GM12878 (cell line): ENCODE measurements at regions not wholly inside any gene's neighbourhood (a gene's known extent, or its start where the extent isn't known, plus 50 kb on each side); places are given as distances from the start of the nearest gene placed in this dataset.

Experiments used
- ATF3 ChIP-seq: IDR thresholded peaks from 2 replicates; pipeline ENCODE4 v1.6.1; 2011; ENCODE audit warnings: low read depth, mild to moderate bottlenecking, low read length, moderate library complexity, borderline replicate concordance; ENCODE audit errors: extremely low read depth
- CEBPB ChIP-seq, 2 experiments: fragments of 150-350 bp in 1 of 2; IDR thresholded peaks; 2 replicates each; pipeline ENCODE4 v1.6.1; 2012 to 2014; ENCODE audit warnings: low read depth in 2 of 2, low read length in 2 of 2, borderline replicate concordance in 1 of 2, inconsistent platforms in 1 of 2
- CREB1 ChIP-seq: IDR thresholded peaks from 2 replicates; pipeline ENCODE4 v1.6.1; 2012; ENCODE audit warnings: low read depth, mild to moderate bottlenecking, inconsistent platforms
- CTCF ChIP-seq, 3 experiments: IDR thresholded peaks in 2 of 3; conservative IDR thresholded peaks in 1 of 3; 2 replicates each; pipeline ENCODE4 v1.5.1; 2011; ENCODE audit warnings: low read depth in 3 of 3, low read length in 3 of 3, mild to moderate bottlenecking in 3 of 3, control low read depth in 2 of 3, moderate library complexity in 2 of 3, inconsistent platforms in 1 of 3, mixed read lengths in 1 of 3; ENCODE audit not compliant: control insufficient read depth in 2 of 3, insufficient read depth in 1 of 3; ENCODE audit errors: extremely low read depth in 1 of 3
- EZH2 ChIP-seq: IDR thresholded peaks from 2 replicates; pipeline ENCODE4 v1.6.1; 2012; ENCODE audit warnings: low read depth, mild to moderate bottlenecking, control low read depth, inconsistent platforms, low read length, borderline replicate concordance; ENCODE audit not compliant: control insufficient read depth
- FOXM1 ChIP-seq: IDR thresholded peaks from 2 replicates; pipeline ENCODE4 v1.6.1; 2012; ENCODE audit warnings: low read depth, mild to moderate bottlenecking, inconsistent platforms, low read length, moderate library complexity
- HCFC1 ChIP-seq: fragments of 150-350 bp; IDR thresholded peaks from 2 replicates; pipeline ENCODE4 v1.6.1; 2014; ENCODE audit warnings: low read length
- MAX ChIP-seq: IDR thresholded peaks from 2 replicates; pipeline ENCODE4 v1.6.1; 2012; ENCODE audit warnings: low read depth, low read length, improper control_type of control experiment
- NR2C2 ChIP-seq: IDR thresholded peaks from 2 replicates; pipeline ENCODE4 v1.6.1; 2011; ENCODE audit warnings: borderline replicate concordance, low read depth; ENCODE audit not compliant: control insufficient read depth, insufficient read length
- POLR2A ChIP-seq: IDR thresholded peaks from 2 replicates; pipeline ENCODE4 v1.6.1; 2011; ENCODE audit warnings: low read depth, mild to moderate bottlenecking, low read length
- RFX5 ChIP-seq: IDR thresholded peaks from 2 replicates; pipeline ENCODE4 v1.6.1; 2011; ENCODE audit warnings: low read depth, low read length, improper control_type of control experiment
- SMAD1 ChIP-seq: fragments of 450-650 bp; IDR thresholded peaks from 2 replicates; pipeline ENCODE4 v1.6.1; 2018; ENCODE audit warnings: mild to moderate bottlenecking, low read depth; ENCODE audit not compliant: partially characterized antibody
- TF ChIP-seq, protein P1 (sequence below): IDR thresholded peaks from 2 replicates; pipeline ENCODE4 v1.6.1; 2012; ENCODE audit warnings: improper control_type of control experiment, low read depth, low read length; ENCODE audit not compliant: insufficient replicate concordance
- TF ChIP-seq, protein P2 (sequence below): IDR thresholded peaks from 2 replicates; pipeline ENCODE4 v1.6.1; 2011; ENCODE audit warnings: borderline replicate concordance, low read depth, mild to moderate bottlenecking, moderate library complexity, low read length; ENCODE audit not compliant: insufficient read depth, poor library complexity, severe bottlenecking

DNA sequence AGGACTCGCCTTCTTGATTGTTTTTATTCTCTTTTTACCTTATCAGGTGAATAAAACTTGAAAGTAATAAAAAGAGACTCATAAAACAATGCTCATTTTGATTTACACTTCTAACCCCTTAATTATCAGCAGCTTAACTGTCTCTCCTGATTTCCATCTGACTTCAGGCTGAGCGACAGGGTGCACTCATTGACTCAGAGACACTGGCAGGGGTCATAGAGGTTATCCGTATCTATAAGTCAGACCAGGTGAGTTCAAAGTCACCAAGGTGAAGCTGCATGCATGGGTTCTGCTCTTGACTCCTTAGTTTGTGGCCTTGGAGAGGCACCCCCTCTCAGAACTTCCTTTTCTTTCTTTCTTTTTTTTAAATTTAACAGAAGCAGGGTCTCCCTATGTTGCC, 116.4 kb upstream of the SLC34A2 start:
- no peak for TF ChIP-seq EZH2
- no peak for TF ChIP-seq MAX
- TF ChIP-seq CTCF (IDR thresholded peaks at IDR 0.05 in 2 of 3, conservative IDR thresholded peaks at IDR 0.05 in 1 of 3; ENCODE audit: control insufficient read depth in 2 of 3, extremely low read depth in 1 of 3, insufficient read depth in 1 of 3, low read depth in 3 of 3, low read length in 3 of 3): no peak
- TF ChIP-seq CREB1: no peak
- TF ChIP-seq SMAD1: no peak
- TF ChIP-seq, protein P1, sequence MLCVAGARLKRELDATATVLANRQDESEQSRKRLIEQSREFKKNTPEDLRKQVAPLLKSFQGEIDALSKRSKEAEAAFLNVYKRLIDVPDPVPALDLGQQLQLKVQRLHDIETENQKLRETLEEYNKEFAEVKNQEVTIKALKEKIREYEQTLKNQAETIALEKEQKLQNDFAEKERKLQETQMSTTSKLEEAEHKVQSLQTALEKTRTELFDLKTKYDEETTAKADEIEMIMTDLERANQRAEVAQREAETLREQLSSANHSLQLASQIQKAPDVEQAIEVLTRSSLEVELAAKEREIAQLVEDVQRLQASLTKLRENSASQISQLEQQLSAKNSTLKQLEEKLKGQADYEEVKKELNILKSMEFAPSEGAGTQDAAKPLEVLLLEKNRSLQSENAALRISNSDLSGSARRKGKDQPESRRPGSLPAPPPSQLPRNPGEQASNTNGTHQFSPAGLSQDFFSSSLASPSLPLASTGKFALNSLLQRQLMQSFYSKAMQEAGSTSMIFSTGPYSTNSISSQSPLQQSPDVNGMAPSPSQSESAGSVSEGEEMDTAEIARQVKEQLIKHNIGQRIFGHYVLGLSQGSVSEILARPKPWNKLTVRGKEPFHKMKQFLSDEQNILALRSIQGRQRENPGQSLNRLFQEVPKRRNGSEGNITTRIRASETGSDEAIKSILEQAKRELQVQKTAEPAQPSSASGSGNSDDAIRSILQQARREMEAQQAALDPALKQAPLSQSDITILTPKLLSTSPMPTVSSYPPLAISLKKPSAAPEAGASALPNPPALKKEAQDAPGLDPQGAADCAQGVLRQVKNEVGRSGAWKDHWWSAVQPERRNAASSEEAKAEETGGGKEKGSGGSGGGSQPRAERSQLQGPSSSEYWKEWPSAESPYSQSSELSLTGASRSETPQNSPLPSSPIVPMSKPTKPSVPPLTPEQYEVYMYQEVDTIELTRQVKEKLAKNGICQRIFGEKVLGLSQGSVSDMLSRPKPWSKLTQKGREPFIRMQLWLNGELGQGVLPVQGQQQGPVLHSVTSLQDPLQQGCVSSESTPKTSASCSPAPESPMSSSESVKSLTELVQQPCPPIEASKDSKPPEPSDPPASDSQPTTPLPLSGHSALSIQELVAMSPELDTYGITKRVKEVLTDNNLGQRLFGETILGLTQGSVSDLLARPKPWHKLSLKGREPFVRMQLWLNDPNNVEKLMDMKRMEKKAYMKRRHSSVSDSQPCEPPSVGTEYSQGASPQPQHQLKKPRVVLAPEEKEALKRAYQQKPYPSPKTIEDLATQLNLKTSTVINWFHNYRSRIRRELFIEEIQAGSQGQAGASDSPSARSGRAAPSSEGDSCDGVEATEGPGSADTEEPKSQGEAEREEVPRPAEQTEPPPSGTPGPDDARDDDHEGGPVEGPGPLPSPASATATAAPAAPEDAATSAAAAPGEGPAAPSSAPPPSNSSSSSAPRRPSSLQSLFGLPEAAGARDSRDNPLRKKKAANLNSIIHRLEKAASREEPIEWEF: no peak
- TF ChIP-seq POLR2A: no peak
- no peak for TF ChIP-seq RFX5
- no peak for TF ChIP-seq CEBPB (IDR thresholded peaks at IDR 0.05; ENCODE audit: borderline replicate concordance in 1 of 2, low read depth in 2 of 2, low read length in 2 of 2)
- no peak for TF ChIP-seq FOXM1
- TF ChIP-seq ATF3: no peak
- TF ChIP-seq, protein P2, sequence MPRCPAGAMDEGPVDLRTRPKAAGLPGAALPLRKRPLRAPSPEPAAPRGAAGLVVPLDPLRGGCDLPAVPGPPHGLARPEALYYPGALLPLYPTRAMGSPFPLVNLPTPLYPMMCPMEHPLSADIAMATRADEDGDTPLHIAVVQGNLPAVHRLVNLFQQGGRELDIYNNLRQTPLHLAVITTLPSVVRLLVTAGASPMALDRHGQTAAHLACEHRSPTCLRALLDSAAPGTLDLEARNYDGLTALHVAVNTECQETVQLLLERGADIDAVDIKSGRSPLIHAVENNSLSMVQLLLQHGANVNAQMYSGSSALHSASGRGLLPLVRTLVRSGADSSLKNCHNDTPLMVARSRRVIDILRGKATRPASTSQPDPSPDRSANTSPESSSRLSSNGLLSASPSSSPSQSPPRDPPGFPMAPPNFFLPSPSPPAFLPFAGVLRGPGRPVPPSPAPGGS: no peak
- TF ChIP-seq NR2C2: no peak
- TF ChIP-seq HCFC1: no peak
